ENCODE measurements at regions not wholly inside any gene's neighbourhood (a gene's known extent, or its start where the extent isn't known, plus 50 kb on each side); places are given as distances from the start of the nearest gene placed in this dataset.

GRCh38 chr14:48325486-48325885 is 650.1 kb upstream of the MDGA2 start:
- TF ChIP-seq CTCF (IDR thresholded peaks at IDR 0.05) = no peak
- TF ChIP-seq EZH2 (IDR thresholded peaks at IDR 0.05) = no peak
- TF ChIP-seq EZH2phosphoT487 (IDR thresholded peaks at IDR 0.05) = no peak

Data from neural progenitor cell (in vitro differentiated cells).